ENCODE measurements at regions not wholly inside any gene's neighbourhood (a gene's known extent, or its start where the extent isn't known, plus 50 kb on each side); places are given as distances from the start of the nearest gene placed in this dataset.

GRCh38 chr2:122219504-122219903 lies 464.1 kb downstream of the TSN start:
- ATAC-seq = no peak
- Histone ChIP-seq H3K4me3 (no peak overlapping the region), H3K27ac (no peak overlapping the region), H3K36me3 (no peaks in the 10 kb centered on the region), H3K4me1 (no peaks in the 10 kb centered on the region), H3K27me3 (peaks cover 12% of the 10 kb centered on the region), H3K9me3 (no peaks in the 10 kb centered on the region)
- 83 to 91% methylated on average over 1 to 4 of the region's 9 CpGs for WGBS, 2 donors (ENCODE audit: low coverage in 1 of 2)
- TF ChIP-seq CTCF (IDR thresholded peaks at IDR 0.05) = no peak
- no peak for TF ChIP-seq EP300 (IDR thresholded peaks at IDR 0.05)
- TF ChIP-seq POLR2A (IDR thresholded peaks at IDR 0.05) = no peak
- TF ChIP-seq POLR2AphosphoS5 (IDR thresholded peaks at IDR 0.05) = no peak

GRCh38 chr2:122221665-122222064 lies 466.2 kb downstream of the TSN start:
- Histone ChIP-seq H3K36me3 (no peaks in the 10 kb centered on the region), H3K27ac (no peak overlapping the region), H3K4me3 (no peak overlapping the region), H3K27me3 (peaks cover 12% of the 10 kb centered on the region), H3K9me3 (no peaks in the 10 kb centered on the region), H3K4me1 (no peaks in the 10 kb centered on the region)
- TF ChIP-seq CTCF (IDR thresholded peaks at IDR 0.05) (no peak), POLR2A (IDR thresholded peaks at IDR 0.05) (no peak), EP300 (IDR thresholded peaks at IDR 0.05) (no peak)
- WGBS, 2 donors (ENCODE audit: low coverage in 1 of 2) = 100% methylated on average over 1 of the region's 3 CpGs
- no peak for ATAC-seq

GRCh38 chr2:122231296-122231695 lies 475.8 kb downstream of the TSN start:
- Histone ChIP-seq H3K4me3 (no peak overlapping the region), H3K9me3 (no peaks in the 10 kb centered on the region), H3K4me1 (no peaks in the 10 kb centered on the region), H3K36me3 (no peaks in the 10 kb centered on the region), H3K27me3 (no peaks in the 10 kb centered on the region), H3K27ac (no peak overlapping the region)
- ATAC-seq = no peak
- TF ChIP-seq POLR2AphosphoS5 (IDR thresholded peaks at IDR 0.05) (no peak), EP300 (IDR thresholded peaks at IDR 0.05) (no peak)
- 76 to 93% methylated on average over 3 to 5 of the region's 7 CpGs for WGBS, 2 donors (ENCODE audit: low coverage in 1 of 2)

- H3K27me3 ChIP-seq = no peaks in the 10 kb centered on the region
- no peaks in the 10 kb centered on the region for H3K36me3 ChIP-seq
- no peak for ATAC-seq
- 88 to 100% methylated on average over 1 of the region's 1 CpG for WGBS, 2 donors (ENCODE audit: low coverage in 1 of 2)
- H3K4me3 ChIP-seq = no peak overlapping the region
- TF ChIP-seq EP300 (IDR thresholded peaks at IDR 0.05) = no peak
- TF ChIP-seq POLR2AphosphoS5 (IDR thresholded peaks at IDR 0.05) = no peak
- no peak for TF ChIP-seq CTCF (IDR thresholded peaks at IDR 0.05)
- no peak for TF ChIP-seq POLR2A (IDR thresholded peaks at IDR 0.05)
- no peaks in the 10 kb centered on the region for H3K4me1 ChIP-seq
- H3K27ac ChIP-seq = no peak overlapping the region
- no peaks in the 10 kb centered on the region for H3K9me3 ChIP-seq
Observed at GRCh38 chr2:122233372-122233771, 477.9 kb downstream of the TSN start.

GRCh38 chr2:122236152-122236874 lies 480.9 kb downstream of the TSN start:
- no peak overlapping the region for H3K27ac ChIP-seq
- H3K4me3 ChIP-seq = no peak overlapping the region
- H3K27me3 ChIP-seq = no peaks in the 10 kb centered on the region
- H3K9me3 ChIP-seq = no peaks in the 10 kb centered on the region
- H3K36me3 ChIP-seq = no peaks in the 10 kb centered on the region
- ATAC-seq = no peak
- no peaks in the 10 kb centered on the region for H3K4me1 ChIP-seq
- WGBS, 2 donors (ENCODE audit: low coverage in 1 of 2) = 83 to 94% methylated on average over 2 to 4 of the region's 7 CpGs
- TF ChIP-seq POLR2A (IDR thresholded peaks at IDR 0.05) (no peak), CTCF (IDR thresholded peaks at IDR 0.05) (no peak), EP300 (IDR thresholded peaks at IDR 0.05) (no peak), POLR2AphosphoS5 (IDR thresholded peaks at IDR 0.05) (no peak)

Data from gastroesophageal sphincter (tissue), 4 donors.